HFF-Myc (cell line): ENCODE measurements at regions not wholly inside any gene's neighbourhood (a gene's known extent, or its start where the extent isn't known, plus 50 kb on each side); places are given as distances from the start of the nearest gene placed in this dataset.

Source experiments
- DNase-seq: peaks from one replicate; pipeline ENCODE4 v3.0.0-alpha.2; 2011; ENCODE audit warnings: low read depth; ENCODE audit errors: extremely low read depth
- H3K4me3 ChIP-seq: replicated peaks from 2 replicates; pipeline ENCODE4 v1.5.1; 2011; ENCODE audit warnings: low read depth, mild to moderate bottlenecking, control low read depth, low read length
- TF ChIP-seq, protein P1 (sequence below): IDR thresholded peaks from 2 replicates; pipeline ENCODE4 v1.5.1; 2012; ENCODE audit warnings: mild to moderate bottlenecking, low read depth, low read length, control low read depth; ENCODE audit errors: missing control alignments

DNA sequence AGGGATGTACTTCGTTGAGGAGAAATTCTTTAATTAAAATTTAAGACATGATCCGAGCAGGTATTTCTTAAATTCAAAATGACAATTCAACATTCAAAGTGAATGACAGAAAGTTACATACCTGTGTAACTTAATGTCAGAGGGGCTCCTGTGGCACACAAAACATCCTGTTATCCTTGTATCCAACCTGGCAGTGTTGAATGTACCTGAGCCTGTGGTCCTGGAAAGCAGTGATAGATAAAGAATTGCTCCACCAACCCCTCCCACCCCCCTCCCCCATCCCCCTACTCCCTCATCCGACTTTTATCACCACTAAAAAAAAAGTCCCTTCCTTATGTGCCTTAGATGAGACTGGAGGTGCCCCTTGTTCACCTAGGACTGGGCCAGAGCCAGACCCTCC lies 119.4 kb upstream of the ADCY1 start:
- DNase-seq = no peak
- TF ChIP-seq, protein P1, sequence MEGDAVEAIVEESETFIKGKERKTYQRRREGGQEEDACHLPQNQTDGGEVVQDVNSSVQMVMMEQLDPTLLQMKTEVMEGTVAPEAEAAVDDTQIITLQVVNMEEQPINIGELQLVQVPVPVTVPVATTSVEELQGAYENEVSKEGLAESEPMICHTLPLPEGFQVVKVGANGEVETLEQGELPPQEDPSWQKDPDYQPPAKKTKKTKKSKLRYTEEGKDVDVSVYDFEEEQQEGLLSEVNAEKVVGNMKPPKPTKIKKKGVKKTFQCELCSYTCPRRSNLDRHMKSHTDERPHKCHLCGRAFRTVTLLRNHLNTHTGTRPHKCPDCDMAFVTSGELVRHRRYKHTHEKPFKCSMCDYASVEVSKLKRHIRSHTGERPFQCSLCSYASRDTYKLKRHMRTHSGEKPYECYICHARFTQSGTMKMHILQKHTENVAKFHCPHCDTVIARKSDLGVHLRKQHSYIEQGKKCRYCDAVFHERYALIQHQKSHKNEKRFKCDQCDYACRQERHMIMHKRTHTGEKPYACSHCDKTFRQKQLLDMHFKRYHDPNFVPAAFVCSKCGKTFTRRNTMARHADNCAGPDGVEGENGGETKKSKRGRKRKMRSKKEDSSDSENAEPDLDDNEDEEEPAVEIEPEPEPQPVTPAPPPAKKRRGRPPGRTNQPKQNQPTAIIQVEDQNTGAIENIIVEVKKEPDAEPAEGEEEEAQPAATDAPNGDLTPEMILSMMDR = no peak
- no peak overlapping the region for H3K4me3 ChIP-seq

DNA sequence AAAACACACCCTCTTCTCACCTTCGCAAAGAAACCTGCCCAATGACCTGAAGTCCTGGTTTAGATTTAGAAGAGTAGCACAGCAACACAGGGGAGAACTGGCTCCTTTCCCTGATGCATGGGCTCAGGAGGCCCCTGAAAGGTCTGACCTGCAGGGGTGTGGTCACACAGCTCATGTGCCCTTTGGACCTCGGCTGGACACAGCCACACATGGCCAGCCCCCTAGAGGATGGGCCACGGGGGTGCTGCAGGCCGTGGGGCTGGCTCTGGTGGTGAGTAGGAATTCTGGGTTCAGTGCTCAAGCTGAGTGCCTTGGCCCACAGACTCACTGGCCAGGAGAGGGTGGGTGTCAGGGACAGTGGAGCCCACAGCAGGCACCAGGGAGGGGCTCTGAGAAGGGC lies 118.5 kb upstream of the ADCY1 start:
- TF ChIP-seq, protein P1 = no peak
- no peak for DNase-seq
- H3K4me3 ChIP-seq = no peak overlapping the region

DNA sequence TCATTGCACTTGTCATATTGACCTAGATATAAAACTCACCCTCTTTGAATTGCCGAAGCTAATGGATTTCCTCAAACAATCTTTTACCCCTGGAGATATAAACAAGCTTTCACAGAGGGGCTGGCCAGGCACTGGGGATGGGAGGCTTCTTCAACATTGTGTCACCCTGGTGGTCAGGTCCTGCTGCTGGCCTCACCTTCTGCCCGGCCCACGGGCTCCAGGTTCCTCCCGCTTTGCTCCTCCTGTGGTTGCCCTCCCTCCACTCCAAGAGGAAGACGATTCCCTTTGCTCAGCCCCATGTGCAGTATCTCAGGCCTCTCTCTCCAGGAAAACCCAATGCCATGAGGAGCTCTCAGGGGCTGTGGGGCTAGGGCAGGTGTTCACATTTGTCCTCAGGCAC lies 118.1 kb upstream of the ADCY1 start:
- no peak overlapping the region for H3K4me3 ChIP-seq
- no peak for DNase-seq
- TF ChIP-seq, protein P1 = no peak

DNA sequence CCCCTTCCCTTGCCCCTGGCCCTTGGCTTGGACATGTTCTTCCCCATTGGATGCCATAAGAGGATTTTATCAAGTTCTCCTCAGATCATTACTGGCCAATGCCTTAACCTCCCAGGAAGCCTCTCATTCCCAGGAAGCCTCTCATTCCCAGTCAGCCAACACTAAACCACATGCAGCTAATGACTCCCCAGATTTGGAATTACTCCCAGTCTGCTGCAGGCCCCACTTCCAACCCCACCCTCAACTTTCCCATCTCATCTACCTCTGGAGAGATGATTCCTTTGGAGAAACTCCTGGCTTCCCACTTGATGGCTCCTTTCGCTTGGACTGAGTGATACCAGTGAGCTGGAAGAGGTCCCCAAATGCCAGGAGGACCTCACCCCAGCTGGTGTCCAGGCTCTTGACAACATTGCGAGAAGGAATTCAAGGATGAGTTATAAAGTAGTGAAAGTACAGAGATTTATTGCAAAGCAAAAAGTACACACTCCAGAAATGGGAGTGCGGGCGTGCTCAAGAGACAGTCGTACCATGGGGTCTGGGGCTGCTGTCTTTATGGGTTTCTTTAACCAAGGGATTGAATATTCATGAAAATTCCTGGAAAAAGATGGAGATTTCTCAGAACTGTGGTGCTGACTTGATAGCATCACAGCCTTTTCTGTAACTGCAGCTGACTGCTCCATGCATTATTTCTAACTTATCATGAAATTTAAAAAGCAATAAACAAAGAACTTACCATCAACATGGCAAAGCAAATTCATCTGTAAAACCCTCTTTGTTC lies 117.2 kb upstream of the ADCY1 start:
- TF ChIP-seq, protein P1 = no peak
- no peak for DNase-seq
- H3K4me3 ChIP-seq = no peak overlapping the region

DNA sequence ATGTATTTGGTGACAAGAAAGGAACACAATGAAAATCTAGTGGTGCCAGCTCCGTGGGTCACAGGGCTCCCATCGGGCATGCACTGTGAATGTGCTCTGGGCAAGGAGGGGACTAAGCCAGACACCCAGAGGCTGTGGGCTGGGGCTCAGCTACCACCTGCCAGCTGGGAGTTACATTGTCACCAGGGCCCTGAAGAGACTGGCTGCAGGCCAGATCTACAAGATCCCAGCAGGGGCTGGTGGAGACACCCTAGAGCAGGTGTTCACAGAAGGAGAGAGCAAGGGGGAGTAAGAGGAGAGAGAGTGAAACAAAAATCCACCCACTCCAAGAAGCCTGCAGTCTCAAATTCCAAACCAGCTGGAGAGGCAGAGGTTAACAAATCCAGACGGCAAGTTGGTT lies 116.6 kb upstream of the ADCY1 start:
- TF ChIP-seq, protein P1 = no peak
- no peak overlapping the region for H3K4me3 ChIP-seq
- no peak for DNase-seq

DNA sequence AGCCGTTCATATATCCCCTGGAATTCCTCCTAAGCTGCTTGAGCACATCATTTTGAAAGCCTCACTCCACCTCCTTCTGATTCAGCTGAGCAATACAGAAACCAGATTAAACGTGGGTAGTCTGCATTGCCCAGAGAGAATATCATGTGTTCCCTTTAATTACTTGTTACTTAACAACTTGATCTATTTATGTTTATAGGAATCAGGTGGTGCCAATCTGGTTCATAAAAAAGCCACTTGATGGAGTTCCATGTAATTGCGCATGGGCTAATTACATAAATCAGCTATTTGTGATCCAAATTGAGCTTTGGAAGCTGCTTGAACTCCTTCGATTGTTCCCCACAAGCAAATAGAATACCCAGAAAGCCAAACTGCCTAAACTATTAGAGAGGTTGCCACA lies 114.7 kb upstream of the ADCY1 start:
- no peak overlapping the region for H3K4me3 ChIP-seq
- TF ChIP-seq, protein P1 = no peak
- no peak for DNase-seq

DNA sequence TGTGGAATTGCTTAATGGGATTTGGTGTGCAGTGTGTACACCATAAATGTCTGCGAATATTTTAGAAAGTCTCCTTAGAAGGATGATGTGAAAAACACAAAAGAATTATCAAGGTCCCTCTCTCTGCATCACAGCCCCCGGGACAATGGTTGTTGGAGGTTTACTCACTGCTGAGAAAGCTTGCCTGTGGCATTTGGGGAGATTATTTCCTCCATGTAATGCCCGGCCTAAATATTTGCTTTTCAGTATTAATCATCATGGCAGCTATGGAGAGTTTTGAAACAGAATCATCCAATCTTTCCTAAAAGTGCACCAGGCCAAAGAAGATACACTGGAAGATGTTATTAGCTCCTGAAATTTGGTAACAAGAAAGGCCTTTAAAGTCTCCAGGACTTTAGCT lies 113.8 kb upstream of the ADCY1 start:
- TF ChIP-seq, protein P1 = no peak
- no peak for DNase-seq
- no peak overlapping the region for H3K4me3 ChIP-seq
